ENCODE measurements at regions not wholly inside any gene's neighbourhood (a gene's known extent, or its start where the extent isn't known, plus 50 kb on each side); places are given as distances from the start of the nearest gene placed in this dataset.

DNA sequence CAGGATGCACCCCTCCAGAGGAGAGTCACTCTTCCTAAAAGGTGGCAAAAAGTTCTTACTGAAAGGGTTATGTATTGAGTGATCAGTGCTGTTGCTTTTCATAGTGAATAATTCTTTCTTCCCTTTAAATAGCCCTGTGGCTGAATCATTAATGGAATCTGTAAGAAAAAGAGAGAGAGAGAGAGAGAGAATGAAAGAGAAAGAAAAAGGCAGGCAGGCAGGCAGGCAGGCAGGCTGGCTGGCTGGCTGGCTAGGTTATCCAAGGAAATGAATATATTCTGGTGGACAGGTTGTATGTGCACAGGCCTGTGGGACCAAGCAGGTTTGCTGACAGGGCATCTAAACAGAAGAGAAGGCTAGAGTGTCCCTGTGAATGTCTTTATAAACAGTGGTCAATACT is 100.5 kb downstream of the DLEU7 start:
- POLR2A ChIA-PET (ENCODE audit: unreplicated experiment): no interaction called here

More for the DNA sequence above, 100.5 kb downstream of the DLEU7 start:
- CTCF ChIA-PET: no interaction called here
- Histone ChIP-seq H3K23ac (ENCODE audit: low read depth, low read length) (no peak overlapping the region), H2BK120ac (ENCODE audit: low read depth, low read length) (no peak overlapping the region), H3K4me1 (ENCODE audit: control insufficient read depth, insufficient read depth, low read length) (no peaks in the 10 kb centered on the region), H3K14ac (replicated peaks; ENCODE audit: low read depth, low read length) (no peak overlapping the region), H3K27ac (ENCODE audit: insufficient read depth, low read length) (no peak overlapping the region), H3K18ac (ENCODE audit: low read depth, low read length) (no peak overlapping the region), H3K4ac (ENCODE audit: low read depth, low read length) (no peak overlapping the region), H2BK20ac (ENCODE audit: low read depth, low read length) (no peak overlapping the region), H3K9ac (ENCODE audit: low read depth, low read length) (no peak overlapping the region), H4K20me1 (ENCODE audit: insufficient read depth, low read length) (no peaks in the 10 kb centered on the region), H3K27me3 (ENCODE audit: control insufficient read depth, insufficient read depth, low read length) (peaks cover 12% of the 10 kb centered on the region), H3K56ac (ENCODE audit: extremely low read depth, insufficient read depth, low read length) (no peak overlapping the region), H2AK5ac (ENCODE audit: low read depth, low read length) (no peak overlapping the region), H3K9me1 (ENCODE audit: insufficient read depth, low read length) (no peaks in the 10 kb centered on the region), H2BK5ac (ENCODE audit: low read depth, low read length, poor library complexity, severe bottlenecking) (no peak overlapping the region), H2BK15ac (ENCODE audit: low read depth, low read length) (no peak overlapping the region), H2AK9ac (replicated peaks; ENCODE audit: low read depth, low read length, poor library complexity) (no peak overlapping the region), H3K36me3 (ENCODE audit: control insufficient read depth, insufficient read depth, low read length) (no peaks in the 10 kb centered on the region), H4K8ac (ENCODE audit: low read depth in 2 of 2, low read length in 2 of 2) (no peak overlapping the region), H3K79me1 (ENCODE audit: low read depth in 1 of 2, low read length in 2 of 2) (no peaks in the 10 kb centered on the region), H3K4me2 (ENCODE audit: low read depth, low read length) (no peak overlapping the region), H2AFZ (replicated peaks; ENCODE audit: low read length, poor library complexity) (no peak overlapping the region), H4K5ac (ENCODE audit: low read depth, low read length) (no peak overlapping the region), H3K4me3 (ENCODE audit: insufficient read depth, low read depth, low read length) (no peak overlapping the region), H3K9me3 (ENCODE audit: control insufficient read depth, insufficient read depth, low read length) (peaks cover 5% of the 10 kb centered on the region; the same call in 1 of the 2 replicates), H4K91ac (ENCODE audit: insufficient read depth, low read depth, low read length) (no peak overlapping the region)
- in situ Hi-C loops (cut with MboI; ENCODE audit: low sequenced_read_pairs) (no loop called here), intact Hi-C loops (cut with micrococcal nuclease) (no loop called here), dilution Hi-C loops (cut with HindIII; ENCODE audit: low sequenced_read_pairs, unreplicated experiment) (no loop called here)
- DNase-seq (no peak), ATAC-seq (ENCODE audit: low read depth) (no peak)
- BruUV-seq (replicated peaks): no TSS peak
- TF ChIP-seq CEBPB (IDR thresholded peaks at IDR 0.05; ENCODE audit: low read depth, low read length) (no peak), CHD1 (IDR thresholded peaks at IDR 0.05; ENCODE audit: low read depth, low read length) (no peak), RCOR1 (IDR thresholded peaks at IDR 0.05; ENCODE audit: insufficient replicate concordance, low read length) (no peak), MAFK (IDR thresholded peaks at IDR 0.05; ENCODE audit: low read depth, low read length) (no peak), RFX5 (IDR thresholded peaks at IDR 0.05; ENCODE audit: low read depth, low read length) (no peak), FOS (IDR thresholded peaks at IDR 0.05; ENCODE audit: low read depth, low read length) (no peak), BHLHE40 (IDR thresholded peaks at IDR 0.05; ENCODE audit: low read depth, low read length) (no peak), NFE2L2 (IDR thresholded peaks at IDR 0.05; ENCODE audit: low read depth, low read length) (no peak), MAZ (IDR thresholded peaks at IDR 0.05; ENCODE audit: borderline replicate concordance, low read depth, low read length) (no peak), POLR2A (IDR thresholded peaks at IDR 0.05; ENCODE audit: low read depth, low read length) (no peak), MXI1 (IDR thresholded peaks at IDR 0.05; ENCODE audit: borderline replicate concordance, low read depth, low read length) (no peak), SMC3 (IDR thresholded peaks at IDR 0.05; ENCODE audit: low read depth, low read length) (no peak), RAD21 (IDR thresholded peaks at IDR 0.05; ENCODE audit: low read length) (no peak)
- TF ChIP-seq, protein P1, sequence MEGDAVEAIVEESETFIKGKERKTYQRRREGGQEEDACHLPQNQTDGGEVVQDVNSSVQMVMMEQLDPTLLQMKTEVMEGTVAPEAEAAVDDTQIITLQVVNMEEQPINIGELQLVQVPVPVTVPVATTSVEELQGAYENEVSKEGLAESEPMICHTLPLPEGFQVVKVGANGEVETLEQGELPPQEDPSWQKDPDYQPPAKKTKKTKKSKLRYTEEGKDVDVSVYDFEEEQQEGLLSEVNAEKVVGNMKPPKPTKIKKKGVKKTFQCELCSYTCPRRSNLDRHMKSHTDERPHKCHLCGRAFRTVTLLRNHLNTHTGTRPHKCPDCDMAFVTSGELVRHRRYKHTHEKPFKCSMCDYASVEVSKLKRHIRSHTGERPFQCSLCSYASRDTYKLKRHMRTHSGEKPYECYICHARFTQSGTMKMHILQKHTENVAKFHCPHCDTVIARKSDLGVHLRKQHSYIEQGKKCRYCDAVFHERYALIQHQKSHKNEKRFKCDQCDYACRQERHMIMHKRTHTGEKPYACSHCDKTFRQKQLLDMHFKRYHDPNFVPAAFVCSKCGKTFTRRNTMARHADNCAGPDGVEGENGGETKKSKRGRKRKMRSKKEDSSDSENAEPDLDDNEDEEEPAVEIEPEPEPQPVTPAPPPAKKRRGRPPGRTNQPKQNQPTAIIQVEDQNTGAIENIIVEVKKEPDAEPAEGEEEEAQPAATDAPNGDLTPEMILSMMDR (conservative IDR thresholded peaks at IDR 0.05; ENCODE audit: low read depth, low read length): no peak
- TF ChIP-seq, protein P2, sequence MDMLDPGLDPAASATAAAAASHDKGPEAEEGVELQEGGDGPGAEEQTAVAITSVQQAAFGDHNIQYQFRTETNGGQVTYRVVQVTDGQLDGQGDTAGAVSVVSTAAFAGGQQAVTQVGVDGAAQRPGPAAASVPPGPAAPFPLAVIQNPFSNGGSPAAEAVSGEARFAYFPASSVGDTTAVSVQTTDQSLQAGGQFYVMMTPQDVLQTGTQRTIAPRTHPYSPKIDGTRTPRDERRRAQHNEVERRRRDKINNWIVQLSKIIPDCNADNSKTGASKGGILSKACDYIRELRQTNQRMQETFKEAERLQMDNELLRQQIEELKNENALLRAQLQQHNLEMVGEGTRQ (IDR thresholded peaks at IDR 0.05; ENCODE audit: low read depth, low read length): no peak
- TF ChIP-seq, protein P3, sequence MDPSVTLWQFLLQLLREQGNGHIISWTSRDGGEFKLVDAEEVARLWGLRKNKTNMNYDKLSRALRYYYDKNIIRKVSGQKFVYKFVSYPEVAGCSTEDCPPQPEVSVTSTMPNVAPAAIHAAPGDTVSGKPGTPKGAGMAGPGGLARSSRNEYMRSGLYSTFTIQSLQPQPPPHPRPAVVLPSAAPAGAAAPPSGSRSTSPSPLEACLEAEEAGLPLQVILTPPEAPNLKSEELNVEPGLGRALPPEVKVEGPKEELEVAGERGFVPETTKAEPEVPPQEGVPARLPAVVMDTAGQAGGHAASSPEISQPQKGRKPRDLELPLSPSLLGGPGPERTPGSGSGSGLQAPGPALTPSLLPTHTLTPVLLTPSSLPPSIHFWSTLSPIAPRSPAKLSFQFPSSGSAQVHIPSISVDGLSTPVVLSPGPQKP (IDR thresholded peaks at IDR 0.05; ENCODE audit: borderline replicate concordance, low read depth, low read length): no peak
